HAP-1 (cell line): ENCODE measurements at regions not wholly inside any gene's neighbourhood (a gene's known extent, or its start where the extent isn't known, plus 50 kb on each side); places are given as distances from the start of the nearest gene placed in this dataset.

Source experiments
- DNase-seq, 2 experiments: peaks; one replicate each; pipeline ENCODE4 v3.0.0-alpha.2; 2016 to 2020; ENCODE audit warnings: low spot score in 2 of 2
- H3K27me3 ChIP-seq: fragments of 250-450 bp; sonication (Bioruptor Pico); 2 replicates; pipeline ENCODE4 v1.5.1; 2020; ENCODE audit warnings: low read depth, mild to moderate bottlenecking, moderate library complexity
- H3K36me3 ChIP-seq: fragments of 250-450 bp; sonication (Bioruptor Pico); replicated peaks from 2 replicates; pipeline ENCODE4 v1.5.1; 2020; ENCODE audit warnings: mild to moderate bottlenecking
- H3K4me1 ChIP-seq: fragments of 250-450 bp; sonication (Bioruptor Pico); 2 replicates; pipeline ENCODE4 v1.5.1; 2020; ENCODE audit warnings: mild to moderate bottlenecking
- H3K4me3 ChIP-seq: fragments of 250-450 bp; sonication (Bioruptor Pico); 2 replicates; pipeline ENCODE4 v1.5.1; 2020; ENCODE audit warnings: mild to moderate bottlenecking, moderate library complexity
- H3K9me3 ChIP-seq: fragments of 250-450 bp; sonication (Bioruptor Pico); 2 replicates; pipeline ENCODE4 v1.5.1; 2020; ENCODE audit warnings: mild to moderate bottlenecking, moderate library complexity
- in situ Hi-C: fragments of 300-500 bp; cut with MboI; formaldehyde crosslinking; loops from 3 replicates; pipeline ENCODE4 v1.14.3; 2020; ENCODE audit warnings: low sequenced_read_pairs, inconsistent platforms, mixed read lengths

DNA sequence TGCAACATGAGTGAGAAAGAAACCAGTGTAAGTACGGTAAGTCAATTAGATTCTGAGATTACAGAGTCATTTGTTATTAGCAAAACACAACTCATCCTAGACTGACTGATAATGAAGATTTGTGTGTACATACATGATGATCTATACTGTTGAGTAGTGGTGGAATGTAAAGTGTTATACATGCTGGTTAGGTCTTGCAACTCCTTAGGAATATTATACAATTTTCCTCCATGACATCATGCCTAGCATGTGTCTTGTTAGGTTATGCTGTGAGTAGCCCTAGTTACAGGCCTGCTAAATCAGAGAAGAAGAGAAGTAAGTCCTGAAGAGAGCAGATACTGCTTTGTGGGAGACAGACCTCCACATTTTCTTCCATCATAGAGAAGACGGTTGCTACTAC lies 880.6 kb downstream of the LUZP2 start:
- H3K27me3 ChIP-seq, result no peaks in the 10 kb centered on the region; the same call in 1 of the 2 replicates
- in situ Hi-C loops, result no loop called here
- no peaks in the 10 kb centered on the region for H3K36me3 ChIP-seq
- no peak overlapping the region for H3K4me3 ChIP-seq
- H3K9me3 ChIP-seq, result no peaks in the 10 kb centered on the region
- no peaks in the 10 kb centered on the region for H3K4me1 ChIP-seq
- no peak for DNase-seq

GRCh38 chr11:25396847-25397246 lies 900.0 kb downstream of the LUZP2 start:
- in situ Hi-C loops, result no loop called here
- H3K36me3 ChIP-seq, result no peaks in the 10 kb centered on the region
- H3K27me3 ChIP-seq, result no peaks in the 10 kb centered on the region
- H3K4me3 ChIP-seq, result no peak overlapping the region
- no peaks in the 10 kb centered on the region for H3K4me1 ChIP-seq
- no peaks in the 10 kb centered on the region for H3K9me3 ChIP-seq
- DNase-seq, result no peak

GRCh38 chr11:25408146-25408545 lies 911.3 kb downstream of the LUZP2 start:
- in situ Hi-C loops, result no loop called here
- Histone ChIP-seq H3K9me3 (no peaks in the 10 kb centered on the region), H3K4me3 (no peak overlapping the region), H3K4me1 (no peaks in the 10 kb centered on the region), H3K36me3 (no peaks in the 10 kb centered on the region), H3K27me3 (no peaks in the 10 kb centered on the region)
- no peak for DNase-seq

GRCh38 chr11:25415793-25416192 lies 916.1 kb upstream of the ANO3 start:
- Histone ChIP-seq H3K4me1 (no peaks in the 10 kb centered on the region), H3K27me3 (no peaks in the 10 kb centered on the region), H3K36me3 (no peaks in the 10 kb centered on the region), H3K4me3 (no peak overlapping the region), H3K9me3 (no peaks in the 10 kb centered on the region)
- DNase-seq, result no peak
- in situ Hi-C loops, result no loop called here

DNA sequence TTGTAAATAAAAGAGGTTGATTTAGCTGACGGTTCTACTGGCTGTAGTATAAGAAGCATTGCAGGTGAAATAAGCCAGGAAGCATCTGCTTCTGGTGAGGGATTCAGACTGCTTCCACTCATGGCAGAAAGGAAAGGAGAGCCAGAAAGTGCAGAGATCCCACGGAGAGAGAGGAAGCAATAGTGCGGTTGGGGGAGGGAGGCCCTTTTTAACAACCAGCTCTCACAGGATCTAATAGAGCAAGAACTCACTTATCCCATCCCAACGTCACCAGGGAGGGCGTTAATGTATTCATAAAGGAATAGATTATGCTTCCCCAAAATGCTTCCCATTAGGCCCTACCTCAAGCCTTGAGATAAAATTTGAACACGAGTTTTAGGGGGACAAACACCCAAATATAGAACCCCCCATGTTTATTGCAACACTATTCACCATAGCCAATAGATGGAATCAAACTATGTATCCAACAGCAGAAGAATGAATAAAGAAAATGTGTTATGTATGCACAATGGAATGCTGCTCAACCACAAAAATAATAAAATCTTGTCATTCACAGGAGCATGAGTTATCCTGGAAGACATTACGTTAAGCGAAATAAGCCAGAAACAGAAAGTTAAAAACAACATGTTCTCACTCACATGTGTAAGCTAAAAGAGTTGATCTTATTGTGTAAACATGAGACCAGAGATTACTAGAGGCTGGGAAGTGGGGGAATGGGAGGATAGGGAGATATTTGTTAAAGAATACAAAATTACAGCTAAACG lies 908.3 kb upstream of the ANO3 start:
- H3K4me1 ChIP-seq, result no peaks in the 10 kb centered on the region
- no peak overlapping the region for H3K4me3 ChIP-seq
- no peaks in the 10 kb centered on the region for H3K36me3 ChIP-seq
- in situ Hi-C loops, result no loop called here
- H3K27me3 ChIP-seq, result no peaks in the 10 kb centered on the region
- H3K9me3 ChIP-seq, result no peaks in the 10 kb centered on the region
- no peak for DNase-seq

GRCh38 chr11:25432376-25432775 lies 899.6 kb upstream of the ANO3 start:
- Histone ChIP-seq H3K27me3 (no peaks in the 10 kb centered on the region), H3K36me3 (no peaks in the 10 kb centered on the region), H3K9me3 (no peaks in the 10 kb centered on the region), H3K4me1 (no peaks in the 10 kb centered on the region), H3K4me3 (no peak overlapping the region)
- in situ Hi-C loops, result no loop called here
- no peak for DNase-seq

DNA sequence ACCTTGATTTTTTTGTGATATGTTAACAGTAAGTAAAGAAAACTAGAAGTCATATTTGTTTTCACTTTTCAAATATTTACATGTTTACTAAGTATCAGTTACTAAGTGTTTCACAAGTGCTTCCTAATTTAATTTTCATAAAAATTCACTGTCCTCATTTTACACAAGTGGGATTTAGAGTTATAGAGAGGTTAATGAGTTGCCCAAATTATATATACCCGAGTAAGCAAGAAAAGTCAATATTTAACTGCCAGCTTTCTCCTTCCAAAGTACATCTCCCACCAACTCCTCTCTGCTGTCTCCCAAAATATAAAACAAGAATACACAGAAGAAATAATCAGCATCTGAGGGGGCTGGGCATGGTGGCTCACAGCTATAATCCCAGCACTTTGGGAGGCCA lies 896.7 kb upstream of the ANO3 start:
- H3K4me1 ChIP-seq, result no peaks in the 10 kb centered on the region
- in situ Hi-C loops, result no loop called here
- H3K27me3 ChIP-seq, result no peaks in the 10 kb centered on the region
- no peaks in the 10 kb centered on the region for H3K36me3 ChIP-seq
- H3K4me3 ChIP-seq, result no peak overlapping the region
- no peak for DNase-seq
- H3K9me3 ChIP-seq, result no peaks in the 10 kb centered on the region

GRCh38 chr11:25436326-25436725 lies 895.6 kb upstream of the ANO3 start:
- Histone ChIP-seq H3K27me3 (no peaks in the 10 kb centered on the region), H3K4me3 (no peak overlapping the region), H3K9me3 (no peaks in the 10 kb centered on the region), H3K4me1 (no peaks in the 10 kb centered on the region), H3K36me3 (no peaks in the 10 kb centered on the region)
- no peak for DNase-seq
- in situ Hi-C loops, result no loop called here

DNA sequence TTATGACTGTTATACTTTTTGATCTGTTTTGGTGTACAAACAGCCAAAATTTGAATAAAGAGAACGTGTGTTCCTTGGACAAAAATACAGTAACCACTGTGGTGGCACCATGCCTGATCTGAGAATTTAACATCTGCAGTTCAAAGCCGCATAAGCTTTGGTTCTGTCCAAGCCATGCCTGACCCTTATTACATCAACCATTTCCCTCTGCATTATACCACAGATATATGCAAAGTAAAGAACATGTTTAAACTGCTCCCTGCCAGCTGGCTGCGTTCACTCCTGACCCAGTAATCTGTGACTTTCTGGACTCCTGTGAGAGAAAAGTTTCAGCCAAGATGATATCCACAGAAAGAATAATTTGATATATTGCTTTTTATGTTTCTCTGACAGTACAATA lies 890.5 kb upstream of the ANO3 start:
- H3K27me3 ChIP-seq, result no peaks in the 10 kb centered on the region
- no peaks in the 10 kb centered on the region for H3K9me3 ChIP-seq
- H3K4me1 ChIP-seq, result no peaks in the 10 kb centered on the region
- in situ Hi-C loops, result no loop called here
- no peak for DNase-seq
- H3K4me3 ChIP-seq, result no peak overlapping the region
- H3K36me3 ChIP-seq, result no peaks in the 10 kb centered on the region

GRCh38 chr11:25449091-25449490 lies 882.8 kb upstream of the ANO3 start:
- no peak overlapping the region for H3K4me3 ChIP-seq
- no peak for DNase-seq
- H3K9me3 ChIP-seq, result no peaks in the 10 kb centered on the region
- no peaks in the 10 kb centered on the region for H3K27me3 ChIP-seq
- in situ Hi-C loops, result no loop called here
- no peaks in the 10 kb centered on the region for H3K36me3 ChIP-seq
- no peaks in the 10 kb centered on the region for H3K4me1 ChIP-seq

DNA sequence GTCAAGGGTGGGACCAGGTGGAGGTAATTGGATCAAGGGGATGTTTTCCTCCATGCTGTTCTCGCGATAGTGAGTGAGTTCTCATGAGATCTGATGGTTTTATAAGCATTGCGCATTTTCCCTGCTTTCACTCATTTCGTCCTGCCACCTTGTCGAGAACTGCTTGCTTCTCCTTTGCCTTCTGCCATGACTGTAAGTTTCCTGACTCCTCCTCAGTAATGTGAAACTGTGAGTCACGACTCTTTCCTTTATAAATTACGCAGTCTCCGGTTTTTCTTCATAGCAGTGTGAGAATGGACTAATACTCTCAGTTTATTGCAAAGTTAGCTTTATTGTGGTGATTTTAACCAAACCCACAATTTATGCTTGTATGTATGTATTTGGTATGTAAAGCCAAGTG lies 878.5 kb upstream of the ANO3 start:
- Histone ChIP-seq H3K27me3 (no peaks in the 10 kb centered on the region), H3K9me3 (no peaks in the 10 kb centered on the region), H3K4me1 (no peaks in the 10 kb centered on the region), H3K36me3 (no peaks in the 10 kb centered on the region), H3K4me3 (no peak overlapping the region)
- in situ Hi-C loops, result no loop called here
- DNase-seq, result no peak

GRCh38 chr11:25456211-25456610 lies 875.7 kb upstream of the ANO3 start:
- H3K36me3 ChIP-seq, result no peaks in the 10 kb centered on the region
- H3K27me3 ChIP-seq, result no peaks in the 10 kb centered on the region
- H3K9me3 ChIP-seq, result no peaks in the 10 kb centered on the region
- DNase-seq, result no peak
- in situ Hi-C loops, result no loop called here
- H3K4me1 ChIP-seq, result no peaks in the 10 kb centered on the region
- H3K4me3 ChIP-seq, result no peak overlapping the region

GRCh38 chr11:25483915-25484635 lies 847.9 kb upstream of the ANO3 start:
- no peaks in the 10 kb centered on the region for H3K4me1 ChIP-seq
- no peak overlapping the region for H3K4me3 ChIP-seq
- in situ Hi-C loops, result no loop called here
- H3K36me3 ChIP-seq, result no peaks in the 10 kb centered on the region
- no peaks in the 10 kb centered on the region for H3K27me3 ChIP-seq
- H3K9me3 ChIP-seq, result no peaks in the 10 kb centered on the region
- DNase-seq, result no peak

DNA sequence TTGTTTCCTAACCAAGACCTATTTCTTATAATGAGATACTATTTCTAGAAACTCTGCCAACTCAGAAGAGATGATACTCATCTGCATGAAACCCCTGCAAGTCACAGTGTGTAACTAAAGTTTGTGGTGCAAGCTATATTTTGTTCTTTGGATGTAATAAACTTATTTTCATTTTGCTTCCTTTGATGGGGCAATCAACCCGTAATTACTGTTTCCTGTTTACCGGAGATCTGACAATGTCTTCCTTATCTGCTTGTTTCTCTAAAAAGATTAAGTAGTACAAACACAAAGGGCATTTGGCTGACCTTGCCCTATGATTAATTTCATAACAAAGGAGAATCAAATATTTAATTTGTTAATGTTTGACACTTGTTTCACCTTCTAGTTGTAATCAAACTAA lies 846.6 kb upstream of the ANO3 start:
- no peaks in the 10 kb centered on the region for H3K4me1 ChIP-seq
- no peak for DNase-seq

More for the DNA sequence above, 846.6 kb upstream of the ANO3 start:
- Histone ChIP-seq H3K9me3 (no peaks in the 10 kb centered on the region), H3K36me3 (no peaks in the 10 kb centered on the region), H3K27me3 (no peaks in the 10 kb centered on the region), H3K4me3 (no peak overlapping the region)
- in situ Hi-C loops, result no loop called here
